HG03066 (cell line): ENCODE measurements at regions not wholly inside any gene's neighbourhood (a gene's known extent, or its start where the extent isn't known, plus 50 kb on each side); places are given as distances from the start of the nearest gene placed in this dataset.
"Not testable (repeated sequence)": the region's sequence is repeated elsewhere in the genome, so short reads cannot be mapped to it uniquely, and the experiment has no call there.

Source experiments
- ATAC-seq: cut with Tn5 transposase; IDR thresholded peaks from one replicate; pipeline ENCODE4 v1.9.1; 2021; ENCODE audit warnings: low read depth; ENCODE audit not compliant: unreplicated experiment

DNA sequence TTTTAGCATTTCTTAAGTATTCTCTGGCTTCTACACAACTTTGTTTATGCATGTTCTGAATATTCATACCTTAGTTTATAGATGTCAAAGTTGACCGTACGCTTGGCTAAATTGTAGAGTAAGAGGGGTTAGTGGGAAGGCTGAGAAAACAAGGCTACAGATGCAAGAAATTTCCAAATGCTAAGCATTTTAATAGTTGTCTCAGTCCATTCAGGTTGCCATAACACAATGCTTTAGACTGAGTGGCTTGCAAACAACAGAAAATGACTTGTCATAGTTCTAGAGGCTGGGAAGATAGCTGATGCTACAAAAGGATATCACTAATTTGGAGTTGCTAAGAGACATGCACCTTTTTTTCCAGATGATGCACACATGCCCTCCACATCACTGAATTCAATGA is 53.0 kb upstream of the C1QTNF3 start:
- not testable (repeated sequence) for ATAC-seq

DNA sequence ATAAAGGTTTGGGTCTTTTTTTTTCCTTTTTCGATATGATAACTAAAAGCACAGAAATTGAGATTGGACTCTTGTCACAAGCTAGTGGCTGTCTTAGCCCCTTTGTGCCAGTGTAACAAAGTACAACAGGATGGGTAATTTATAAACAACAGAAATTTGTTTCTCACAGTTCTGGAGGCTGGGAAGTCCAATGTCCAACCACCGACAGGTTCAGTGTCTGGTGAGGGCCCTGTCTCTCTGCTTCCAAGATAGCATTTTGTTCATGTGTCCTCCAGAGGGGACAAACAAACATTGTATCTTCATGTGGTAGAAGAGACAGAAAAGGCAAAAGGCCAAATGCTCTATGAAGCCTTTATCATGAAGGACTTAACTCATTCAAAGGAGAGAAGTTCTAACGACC is 56.9 kb upstream of the C1QTNF3 start:
- ATAC-seq: not testable (repeated sequence)

DNA sequence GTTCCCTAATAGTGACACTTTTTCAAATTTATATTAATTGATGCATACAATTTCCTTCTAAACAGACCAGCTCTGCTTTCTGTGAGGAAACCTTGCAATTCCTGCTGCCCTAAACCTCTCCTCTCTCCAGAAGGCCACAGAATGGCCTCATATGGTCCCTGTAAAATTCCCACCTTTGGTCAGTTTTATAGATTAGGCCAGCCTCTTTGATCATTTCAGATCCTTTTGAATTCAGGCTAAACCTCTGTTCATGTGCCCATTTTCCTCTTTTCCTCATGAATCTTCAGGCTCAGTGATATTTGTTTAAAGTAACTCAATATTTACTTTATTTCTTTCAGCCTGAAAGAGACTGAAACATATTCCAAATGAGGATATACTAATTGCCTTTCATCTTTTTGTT is 58.6 kb upstream of the C1QTNF3 start:
- not testable (repeated sequence) for ATAC-seq

DNA sequence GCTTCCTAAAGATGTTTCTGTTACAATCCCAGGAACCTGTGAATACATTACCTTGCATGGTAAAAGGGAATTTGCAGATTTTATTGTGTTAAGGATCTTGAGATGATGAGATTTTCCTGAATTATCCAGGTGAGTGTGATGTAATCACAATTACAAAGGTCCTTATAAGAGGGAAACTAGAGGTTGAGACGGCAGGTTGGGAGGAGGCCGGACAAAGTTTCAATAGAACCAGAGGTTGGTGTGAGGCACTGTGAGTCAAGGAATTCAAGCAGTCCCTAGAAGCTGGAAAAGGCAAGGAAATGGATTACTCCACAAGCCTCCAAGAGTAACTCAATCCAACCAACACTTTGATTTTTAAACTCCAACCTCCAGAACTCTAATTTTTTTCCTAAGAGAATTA is 65.9 kb upstream of the C1QTNF3 start:
- not testable (repeated sequence) for ATAC-seq

DNA sequence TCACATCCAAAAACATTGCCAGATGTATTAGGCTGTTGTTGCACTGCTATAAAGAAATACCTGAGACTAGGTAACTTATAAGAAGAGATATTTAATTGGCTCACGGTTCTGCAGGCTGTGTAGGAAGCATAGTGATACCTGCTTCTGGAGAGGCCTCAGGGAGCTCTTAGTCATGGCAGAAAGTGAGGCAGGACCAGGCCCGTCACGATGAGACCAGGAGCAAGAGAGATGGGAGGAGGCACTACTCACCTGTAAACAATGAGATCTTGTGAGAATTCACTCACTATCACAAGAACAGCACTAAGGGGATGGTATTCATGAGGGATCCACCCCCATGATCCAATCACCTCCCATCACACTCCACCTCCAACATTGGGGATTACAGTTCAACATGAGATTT is 81.3 kb upstream of the C1QTNF3 start:
- not testable (repeated sequence) for ATAC-seq

DNA sequence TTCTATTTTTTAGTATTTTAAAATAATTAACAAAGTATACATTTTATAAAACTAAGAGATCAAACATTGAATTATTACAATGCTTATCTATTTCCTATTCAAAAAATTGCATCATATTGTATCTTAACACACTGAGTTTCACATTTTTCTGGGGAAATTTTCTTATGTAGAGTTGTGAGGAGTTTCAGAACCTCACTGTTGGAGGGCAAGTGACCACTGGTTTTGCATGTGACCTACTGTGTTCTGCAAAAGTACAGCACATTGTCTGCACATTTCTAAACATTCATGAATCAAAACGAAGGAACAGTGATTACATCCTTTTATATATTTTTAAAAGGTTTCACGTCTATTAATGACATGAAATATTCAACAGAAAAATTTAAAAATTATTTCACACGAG is 82.3 kb upstream of the C1QTNF3 start:
- ATAC-seq: peak; percentile 69

DNA sequence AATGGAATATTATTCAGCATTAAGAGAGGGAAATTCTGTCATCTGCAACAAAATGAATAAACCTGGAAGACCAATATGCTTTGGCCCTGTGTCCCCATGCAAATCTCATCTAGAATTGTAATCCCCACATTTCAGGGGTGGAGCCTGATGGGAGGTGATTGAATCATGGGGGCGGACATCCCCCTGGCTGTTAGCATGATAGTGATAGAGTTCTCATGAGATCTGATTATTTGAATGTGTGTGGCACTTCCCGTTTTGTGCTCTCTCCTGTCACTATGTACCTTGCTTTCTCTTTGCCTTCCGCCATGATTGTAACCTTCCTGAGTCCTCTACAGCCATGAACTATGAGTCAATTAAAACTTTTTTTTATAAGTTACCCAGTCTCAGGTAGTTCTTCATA is 83.7 kb upstream of the C1QTNF3 start:
- not testable (repeated sequence) for ATAC-seq

DNA sequence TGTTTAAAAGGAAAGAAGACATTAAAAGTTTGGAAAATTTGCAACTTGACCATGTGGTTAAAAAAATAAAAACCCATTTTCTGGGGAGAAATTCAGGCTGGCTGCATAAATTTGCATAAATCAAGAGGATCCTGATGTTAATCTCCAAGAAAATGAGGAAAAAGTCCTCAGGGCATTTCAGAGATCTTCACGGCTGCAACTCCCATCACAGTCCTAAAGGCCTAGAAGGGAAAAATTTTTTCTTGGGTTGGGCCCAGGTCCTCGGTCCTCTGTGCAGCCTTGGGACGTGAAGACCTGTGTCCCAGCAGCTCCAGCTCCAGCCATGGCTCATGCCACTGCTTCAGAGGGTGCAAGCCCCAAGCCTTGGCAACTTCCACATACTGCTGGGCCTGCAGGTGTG is 84.8 kb upstream of the C1QTNF3 start:
- ATAC-seq: not testable (repeated sequence)

DNA sequence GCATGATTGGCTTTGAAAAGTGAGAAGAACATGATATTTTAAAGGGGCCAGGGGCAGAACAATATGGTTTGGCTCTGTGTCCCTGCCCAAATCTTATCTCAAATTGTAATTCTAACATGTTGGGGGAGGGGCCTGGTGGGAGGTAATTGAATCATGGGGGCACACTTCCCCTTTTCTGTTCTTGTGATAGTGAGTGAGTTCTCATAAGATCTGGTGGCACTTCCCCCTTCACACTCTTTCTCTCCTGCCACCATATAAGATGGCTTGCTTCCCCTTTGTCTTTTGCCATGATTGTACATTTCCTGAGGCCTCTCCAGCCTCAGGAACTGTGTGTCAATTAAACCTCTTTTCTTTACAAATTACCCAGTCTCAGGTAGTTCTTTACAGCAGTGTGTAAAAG is 85.9 kb upstream of the C1QTNF3 start:
- not testable (repeated sequence) for ATAC-seq

DNA sequence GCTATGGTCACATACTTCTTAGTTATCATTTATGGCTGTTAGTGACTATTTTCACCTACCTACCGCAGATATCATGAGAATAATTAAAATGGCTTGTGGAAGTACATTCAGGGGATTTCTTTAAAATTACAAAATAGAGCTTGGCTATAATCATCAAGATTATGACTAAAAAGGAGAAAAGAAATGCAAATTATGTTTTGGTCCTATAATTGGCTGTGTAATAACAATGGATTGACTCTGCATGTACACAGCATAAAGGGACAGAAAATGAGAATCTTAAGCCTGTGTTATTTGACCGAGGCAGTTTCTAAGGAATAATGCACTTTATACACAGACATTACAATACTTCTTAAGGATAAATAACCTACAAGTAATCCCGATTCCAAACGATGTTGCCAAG is 112.0 kb upstream of the C1QTNF3 start:
- ATAC-seq: not testable (repeated sequence)

DNA sequence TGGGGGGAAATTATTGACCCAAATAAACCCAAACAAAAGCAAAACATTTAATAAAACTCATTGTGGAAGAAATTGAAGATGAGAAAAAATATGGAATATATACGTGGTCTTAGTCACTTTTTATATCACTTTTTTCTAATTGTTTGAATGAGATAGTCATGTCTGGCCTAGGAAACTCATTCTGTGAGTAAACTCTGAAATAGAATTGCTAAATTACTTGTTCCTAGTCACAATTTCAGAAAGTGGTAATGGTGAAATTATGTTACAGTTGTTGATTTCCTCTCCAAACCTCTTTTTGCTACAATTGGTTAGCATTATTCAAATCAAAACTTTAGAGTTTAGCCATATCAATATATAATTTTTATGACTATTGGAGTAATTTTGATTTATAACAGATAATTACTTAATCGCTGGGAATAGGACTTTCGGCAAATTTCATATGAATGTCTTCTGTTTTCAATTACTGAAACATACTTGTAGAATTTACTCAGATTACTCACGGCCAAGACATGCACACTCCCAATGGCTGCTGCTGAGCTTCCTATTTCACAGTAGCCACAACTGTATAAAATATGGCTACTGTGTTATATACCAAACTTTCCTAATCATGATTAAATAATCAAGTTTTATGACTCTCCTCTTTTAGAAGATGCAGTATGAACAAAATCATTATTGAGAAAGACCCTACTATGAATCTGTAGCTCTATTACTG is 113.8 kb upstream of the C1QTNF3 start:
- not testable (repeated sequence) for ATAC-seq

DNA sequence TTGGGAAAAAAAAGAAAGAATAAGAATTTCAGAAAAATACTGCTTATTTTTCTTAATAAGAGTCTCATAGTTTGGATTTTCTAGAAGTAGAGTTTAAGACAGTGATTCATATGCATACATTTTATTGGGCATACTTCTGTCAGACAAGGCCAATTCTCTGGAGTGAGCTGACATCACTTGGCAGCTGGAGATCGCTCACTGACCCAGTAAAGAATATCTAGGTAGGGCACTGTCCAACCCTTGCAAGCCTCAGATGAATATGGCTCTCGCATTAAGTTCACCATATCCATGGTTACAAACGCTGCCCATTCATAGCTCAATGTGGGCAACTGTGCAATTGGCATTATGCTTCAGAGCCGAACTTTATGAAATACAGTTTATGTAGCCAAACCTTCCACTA is 117.9 kb upstream of the C1QTNF3 start:
- ATAC-seq: not testable (repeated sequence)

DNA sequence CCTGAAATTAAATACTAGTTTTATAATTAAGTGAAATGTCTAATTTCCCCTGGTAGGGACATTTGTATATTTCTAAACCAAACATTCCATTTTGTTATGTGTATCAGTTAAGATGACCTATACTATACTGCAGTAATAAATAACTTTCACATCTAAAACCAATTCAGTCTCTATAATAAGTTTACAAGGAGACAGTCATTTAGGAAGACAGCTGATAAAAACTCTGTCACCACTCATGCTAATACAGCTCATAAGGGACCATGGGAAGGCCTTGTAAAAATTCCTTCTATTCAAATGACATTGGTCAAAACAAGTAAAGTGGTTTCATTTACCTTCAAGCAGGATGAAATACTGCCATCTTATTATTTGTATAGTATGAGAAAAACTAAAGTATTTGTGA is 128.4 kb upstream of the C1QTNF3 start:
- not testable (repeated sequence) for ATAC-seq

DNA sequence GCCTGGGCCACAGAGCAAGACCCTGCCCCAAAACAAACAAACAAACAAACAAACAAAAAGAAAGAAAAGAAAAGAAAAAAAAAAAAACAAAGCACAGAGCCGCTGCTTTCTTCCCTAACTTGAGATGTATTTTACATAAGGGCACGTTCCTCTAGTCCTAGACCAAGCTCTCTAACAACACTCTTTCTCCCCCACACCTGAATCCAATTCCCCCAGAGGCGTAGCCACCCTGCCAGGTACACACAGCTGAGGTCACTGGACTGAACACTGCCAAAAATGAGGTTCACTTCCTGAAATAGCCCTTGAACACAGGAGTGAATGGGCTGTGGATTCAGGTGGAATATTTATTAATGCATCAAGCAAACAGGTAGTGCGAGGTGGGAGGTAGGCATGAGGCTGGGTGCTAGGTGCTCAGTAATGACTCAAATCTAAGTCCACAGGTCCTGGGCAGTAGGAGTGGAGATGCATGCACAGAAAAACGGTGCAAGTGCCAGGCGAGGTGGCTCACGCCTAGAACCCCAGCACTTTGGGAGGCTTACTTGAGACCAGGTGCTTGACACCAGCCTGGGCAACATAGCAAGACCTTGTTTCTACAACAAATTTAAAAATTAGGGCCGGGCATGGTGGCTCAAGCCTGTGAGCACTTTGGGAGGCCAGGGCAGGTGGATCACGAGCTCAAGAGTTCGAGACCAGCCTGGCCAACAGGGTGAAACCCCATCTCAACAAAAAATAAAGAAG is 136.6 kb upstream of the C1QTNF3 start:
- not testable (repeated sequence) for ATAC-seq

DNA sequence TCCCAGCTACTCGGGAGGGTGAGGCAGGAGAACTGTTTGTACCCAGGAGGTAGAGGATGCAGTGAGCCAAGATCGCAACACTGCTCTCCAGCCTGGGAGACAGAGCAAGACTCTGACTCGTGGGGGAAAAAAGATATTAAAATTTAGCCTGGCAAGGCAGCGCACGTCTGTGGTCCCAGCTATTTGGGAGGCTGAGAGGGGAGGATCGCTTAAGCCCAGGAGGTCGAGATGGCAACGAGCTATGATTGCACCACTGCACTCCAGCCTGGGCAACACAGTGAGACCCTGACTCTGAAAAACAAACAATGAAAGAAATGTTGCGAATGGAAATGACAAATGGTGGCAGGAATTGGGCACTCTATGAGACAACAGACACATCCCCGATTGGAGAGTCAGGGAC is 137.2 kb upstream of the C1QTNF3 start:
- not testable (repeated sequence) for ATAC-seq

DNA sequence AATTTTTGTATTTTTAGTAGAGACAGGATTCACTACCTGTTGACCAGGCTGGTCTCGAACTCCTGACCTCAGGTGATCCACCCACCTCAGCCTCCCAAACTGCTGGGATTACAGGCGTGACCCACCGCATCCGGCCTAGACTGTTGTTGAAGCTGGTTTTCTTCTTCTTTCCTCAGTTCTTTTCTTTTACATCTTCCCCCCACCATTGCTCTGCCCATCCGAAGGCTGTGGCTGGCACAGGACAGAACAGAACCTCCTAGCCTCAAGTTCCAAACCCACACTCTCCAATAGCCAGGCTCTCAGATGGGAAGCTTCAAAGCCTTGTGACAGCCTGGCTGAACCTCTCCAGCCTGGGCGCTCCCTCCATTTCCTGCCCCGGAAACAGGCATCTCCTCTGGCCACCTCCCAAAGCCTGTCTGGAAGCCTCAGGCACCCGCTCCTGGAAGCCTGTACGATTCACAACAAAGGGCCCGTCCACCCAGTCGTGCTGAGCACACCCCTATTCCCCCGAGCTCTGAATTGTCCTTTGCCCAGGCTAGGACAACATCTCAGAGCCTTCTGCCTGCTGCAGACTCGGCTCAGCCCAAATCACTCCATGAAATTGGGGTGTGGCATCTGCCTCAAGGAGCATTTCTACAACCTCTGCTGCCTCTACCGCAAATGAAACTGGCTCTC is 138.1 kb upstream of the C1QTNF3 start:
- ATAC-seq: not testable (repeated sequence)

DNA sequence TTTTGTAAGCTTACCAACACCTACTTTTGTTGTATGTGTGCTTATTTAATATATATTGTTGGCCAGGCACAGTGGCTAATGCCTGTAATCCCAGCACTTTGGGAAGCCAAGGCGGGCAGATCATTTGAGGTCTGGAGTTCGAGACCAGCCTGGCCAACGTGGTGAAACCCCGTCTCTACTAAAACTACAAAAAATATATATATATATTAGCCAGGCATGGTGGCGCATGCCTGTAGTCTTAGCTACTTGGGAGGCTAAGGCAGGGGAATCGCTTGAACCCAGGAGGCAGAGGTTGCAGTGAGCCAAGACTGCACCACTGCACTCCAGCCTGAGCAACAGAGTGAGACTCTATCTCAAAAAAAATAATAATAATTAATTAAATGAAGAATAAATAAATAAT is 142.0 kb upstream of the C1QTNF3 start:
- ATAC-seq: not testable (repeated sequence)

DNA sequence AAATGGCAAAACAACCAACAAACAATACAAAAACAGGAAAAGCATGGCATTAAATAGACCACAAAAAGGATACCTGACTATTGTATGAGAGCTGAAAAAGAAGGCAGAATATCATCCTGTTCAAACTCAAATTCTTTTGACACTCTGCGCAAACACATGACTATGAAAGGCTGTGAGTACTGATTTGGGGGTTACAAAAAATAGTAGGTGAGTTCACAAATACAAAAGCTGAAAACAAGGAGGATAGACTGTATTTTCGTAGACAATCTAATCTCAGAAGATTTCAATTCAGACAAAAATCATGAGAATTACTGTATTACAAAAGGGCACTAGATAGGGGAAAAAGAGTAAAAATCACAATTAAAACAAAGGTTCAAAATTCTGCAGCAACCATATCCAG is 142.6 kb upstream of the C1QTNF3 start:
- not testable (repeated sequence) for ATAC-seq

DNA sequence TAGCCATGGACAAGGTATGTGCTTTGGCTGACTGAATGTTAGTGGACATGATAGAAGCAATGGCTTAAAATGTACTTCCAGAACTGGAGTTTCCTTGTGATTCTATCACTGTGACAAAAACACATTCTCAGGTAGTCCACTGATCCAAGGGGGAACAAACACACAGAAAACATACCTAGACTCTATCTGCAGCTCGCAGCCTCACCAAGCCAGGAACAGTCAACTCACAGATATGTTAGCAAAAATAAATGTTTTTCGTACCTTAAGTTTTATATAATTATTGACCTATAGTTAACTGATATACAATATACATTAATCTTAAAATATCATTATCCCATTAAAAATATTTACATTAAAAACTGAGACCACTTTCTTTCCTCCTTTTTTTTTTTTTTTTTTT is 143.1 kb upstream of the C1QTNF3 start:
- ATAC-seq: not testable (repeated sequence)

DNA sequence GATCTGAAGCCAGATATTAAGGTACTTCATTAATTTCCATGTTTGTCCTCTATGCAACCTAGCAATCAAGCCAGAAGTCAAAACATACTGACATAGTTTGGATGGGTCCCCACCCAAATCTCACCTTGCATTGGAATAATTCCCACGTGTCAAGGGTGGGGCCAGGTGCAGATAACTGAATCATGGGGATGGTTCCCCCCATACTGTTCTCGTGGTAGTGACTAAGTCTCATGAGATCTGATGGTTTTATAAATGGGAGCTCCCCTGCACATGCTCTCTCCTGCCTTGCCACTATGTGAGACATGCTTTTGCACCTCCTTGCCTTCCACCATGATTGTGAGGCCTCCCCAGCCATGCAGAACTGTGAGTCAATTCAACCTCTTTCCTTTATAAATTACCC is 143.9 kb upstream of the C1QTNF3 start:
- ATAC-seq: not testable (repeated sequence)

DNA sequence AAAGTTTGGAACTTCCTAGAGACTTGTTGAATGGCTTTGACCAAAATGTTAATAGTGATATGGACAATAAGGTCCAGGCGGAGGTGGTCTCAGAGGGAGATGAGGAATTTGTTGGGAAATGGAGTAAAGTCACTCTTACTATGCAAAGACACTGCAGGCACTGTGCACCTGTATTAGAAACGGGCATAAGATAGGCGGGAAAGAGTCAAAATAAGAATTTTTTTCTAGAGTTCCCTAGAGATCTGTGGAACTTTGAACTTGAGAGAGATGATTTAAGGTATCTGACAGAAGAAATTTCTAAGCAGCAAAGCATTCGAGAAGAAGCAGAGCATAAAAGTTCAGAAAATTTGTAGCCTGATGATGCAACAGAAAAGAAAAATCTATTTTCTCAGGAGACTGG is 144.4 kb upstream of the C1QTNF3 start:
- ATAC-seq: not testable (repeated sequence)
